GM23338 (cell line): ENCODE measurements at regions not wholly inside any gene's neighbourhood (a gene's known extent, or its start where the extent isn't known, plus 50 kb on each side); places are given as distances from the start of the nearest gene placed in this dataset.
A peak's percentile ranks its signal among the peaks of the same experiment; 100 is the strongest.

Experiments
- ATAC-seq: fragments of 200-7000 bp; cut with Tn5 transposase; 3 replicates; pipeline ENCODE4 v1.9.1; 2020
- DNase-seq: peaks from one replicate; pipeline ENCODE4 v3.0.0-alpha.2; 2015; ENCODE audit warnings: low spot score
- H2AFZ ChIP-seq: fragments of 200-600 bp; sonication (generic); 2 replicates; pipeline ENCODE4 v1.8.0; 2016; ENCODE audit warnings: antibody characterized with exemption, mild to moderate bottlenecking, moderate library complexity
- H3F3A ChIP-seq: fragments of 200-600 bp; sonication (generic); replicated peaks from 2 replicates; pipeline ENCODE4 v1.8.0; 2017; ENCODE audit warnings: antibody characterized with exemption, mixed run types, low read depth
- H3K27ac ChIP-seq: fragments of 200-600 bp; sonication (generic); 2 replicates; pipeline ENCODE4 v1.6.1; 2016; ENCODE audit warnings: low read depth
- H3K27me3 ChIP-seq: fragments of 200-600 bp; sonication (generic); 2 replicates; pipeline ENCODE4 v1.8.0; 2016; ENCODE audit warnings: mild to moderate bottlenecking, mixed run types, moderate library complexity; ENCODE audit not compliant: insufficient read depth
- H3K36me3 ChIP-seq: fragments of 200-600 bp; sonication (generic); 2 replicates; pipeline ENCODE4 v1.8.0; 2016; ENCODE audit warnings: mild to moderate bottlenecking; ENCODE audit not compliant: insufficient read depth
- H3K4me1 ChIP-seq: fragments of 200-600 bp; sonication (generic); 2 replicates; pipeline ENCODE4 v1.8.0; 2016; ENCODE audit warnings: mild to moderate bottlenecking, moderate library complexity; ENCODE audit not compliant: insufficient read depth
- H3K4me2 ChIP-seq: fragments of 200-600 bp; sonication (generic); 2 replicates; pipeline ENCODE4 v1.7.1; 2017; ENCODE audit warnings: mixed run types
- H3K4me3 ChIP-seq: fragments of 200-600 bp; sonication (generic); 2 replicates; pipeline ENCODE4 v1.6.1; 2016; ENCODE audit warnings: mixed run types
- H3K79me2 ChIP-seq: fragments of 200-600 bp; sonication (generic); replicated peaks from 2 replicates; pipeline ENCODE4 v1.8.0; 2017; ENCODE audit warnings: mild to moderate bottlenecking; ENCODE audit not compliant: insufficient read depth
- H3K9me2 ChIP-seq: fragments of 200-600 bp; sonication (generic); 2 replicates; pipeline ENCODE4 v1.8.0; 2017; ENCODE audit not compliant: insufficient read depth
- H4K20me1 ChIP-seq: fragments of 200-600 bp; sonication (generic); replicated peaks from 2 replicates; pipeline ENCODE4 v1.8.0; 2017; ENCODE audit warnings: mild to moderate bottlenecking; ENCODE audit not compliant: insufficient read depth
- H3K27ac Mint-ChIP-seq: 2 replicates; pipeline ENCODE4 v1.8.0; 2020; ENCODE audit warnings: inconsistent platforms, mild to moderate bottlenecking, moderate library complexity, mixed read lengths
- H3K27me3 Mint-ChIP-seq: 3 replicates; pipeline ENCODE4 v1.8.0; 2022; ENCODE audit warnings: low read depth, mild to moderate bottlenecking, moderate library complexity, mixed read lengths, inconsistent platforms; ENCODE audit not compliant: insufficient read depth, poor library complexity
- H3K36me3 Mint-ChIP-seq: 3 replicates; pipeline ENCODE4 v1.8.0; 2021; ENCODE audit warnings: low read depth, mild to moderate bottlenecking, inconsistent platforms, moderate library complexity, mixed read lengths
- H3K4me1 Mint-ChIP-seq: 3 replicates; pipeline ENCODE4 v1.8.0; 2020; ENCODE audit warnings: mild to moderate bottlenecking, inconsistent platforms, mixed read lengths
- H3K4me3 Mint-ChIP-seq: 3 replicates; pipeline ENCODE4 v1.8.0; 2021; ENCODE audit warnings: moderate library complexity, mild to moderate bottlenecking, inconsistent platforms, mixed read lengths
- H3K9me3 Mint-ChIP-seq: 3 replicates; pipeline ENCODE4 v1.8.0; 2020; ENCODE audit warnings: moderate library complexity, mild to moderate bottlenecking, inconsistent platforms, mixed read lengths
- CREB1 ChIP-seq: fragments of 250-450 bp; sonication (Bioruptor Pico); IDR thresholded peaks from 2 replicates; pipeline ENCODE4 v1.5.0; 2020; ENCODE audit warnings: low read depth, mild to moderate bottlenecking, moderate library complexity
- EZH2 ChIP-seq: fragments of 200-600 bp; sonication (generic); IDR thresholded peaks from one replicate; pipeline ENCODE4 v1.8.0; 2017; ENCODE audit warnings: antibody characterized with exemption, mild to moderate bottlenecking, low read depth; ENCODE audit not compliant: unreplicated experiment
- EZH2phosphoT487 ChIP-seq: fragments of 200-600 bp; sonication (generic); IDR thresholded peaks from one replicate; pipeline ENCODE4 v1.8.1; 2018; ENCODE audit warnings: antibody characterized with exemption; ENCODE audit not compliant: unreplicated experiment
- JUNB ChIP-seq: IDR thresholded peaks from one replicate; pipeline ENCODE4 v1.6.1; 2016; ENCODE audit warnings: antibody characterized with exemption; ENCODE audit not compliant: unreplicated experiment
- NANOG ChIP-seq: IDR thresholded peaks from 2 replicates; pipeline ENCODE4 v1.6.1; 2016; ENCODE audit warnings: antibody characterized with exemption, borderline replicate concordance
- POLR2AphosphoS5 ChIP-seq: IDR thresholded peaks from 2 replicates; pipeline ENCODE4 v1.6.1; 2016; ENCODE audit warnings: antibody characterized with exemption, low read depth
- STAT1 ChIP-seq: IDR thresholded peaks from one replicate; pipeline ENCODE4 v1.6.1; 2016; ENCODE audit warnings: antibody characterized with exemption; ENCODE audit not compliant: unreplicated experiment
- ZNF114 ChIP-seq: fragments of 250-450 bp; sonication (Bioruptor Pico); IDR thresholded peaks from 2 replicates; pipeline ENCODE4 v1.5.0; 2020; ENCODE audit warnings: mild to moderate bottlenecking, moderate library complexity
- ZNF331 ChIP-seq: fragments of 250-450 bp; sonication (Bioruptor Pico); IDR thresholded peaks from 2 replicates; pipeline ENCODE4 v1.5.0; 2020; ENCODE audit warnings: low read depth, mild to moderate bottlenecking, moderate library complexity
- ZNF462 ChIP-seq: fragments of 250-450 bp; sonication (Bioruptor Pico); IDR thresholded peaks from 2 replicates; pipeline ENCODE4 v1.5.0; 2020; ENCODE audit warnings: mild to moderate bottlenecking, moderate library complexity
- TF ChIP-seq, protein P1 (sequence below): IDR thresholded peaks from 2 replicates; pipeline ENCODE4 v1.6.1; 2016; ENCODE audit warnings: antibody characterized with exemption
- TF ChIP-seq, protein P2 (sequence below): IDR thresholded peaks from one replicate; pipeline ENCODE4 v1.6.1; 2018; ENCODE audit warnings: antibody characterized with exemption; ENCODE audit not compliant: unreplicated experiment

DNA sequence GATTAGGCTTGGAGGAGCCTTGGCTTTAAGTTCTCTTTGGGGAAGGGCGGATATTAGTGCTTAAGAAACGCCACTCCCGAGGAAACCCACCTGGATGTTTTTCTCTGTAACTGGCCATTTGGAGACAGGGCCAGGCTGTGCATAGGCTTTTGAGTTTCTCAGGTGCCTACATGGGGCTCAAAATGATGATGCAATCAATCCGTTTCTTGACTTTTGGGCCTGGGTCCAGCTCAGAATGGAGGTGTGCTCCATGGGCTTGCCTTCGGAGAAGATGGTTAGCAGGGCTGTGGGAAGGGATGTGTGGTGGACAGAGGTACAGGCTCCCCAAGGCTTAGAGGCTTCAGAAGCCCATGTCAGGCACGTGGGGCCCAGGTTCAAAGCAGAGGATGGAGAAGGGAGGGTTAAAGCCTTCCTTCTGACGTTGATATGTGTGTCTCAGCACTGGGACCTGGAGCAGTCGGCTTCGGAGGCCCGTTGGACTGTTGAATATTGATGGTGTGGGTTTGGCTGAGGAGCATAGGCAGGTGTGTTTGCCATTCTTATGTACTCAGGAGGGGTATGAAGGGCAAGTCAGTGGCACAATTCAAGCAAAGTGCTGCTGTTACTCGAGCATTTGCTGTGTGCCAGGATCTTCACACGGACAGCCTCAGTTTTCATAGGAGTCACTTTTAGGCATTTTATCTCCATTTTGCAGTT, 82.8 kb downstream of the SLC25A47 start (continued):
- no peak for TF ChIP-seq ZNF462 (CRISPR knock-in tag)
- TF ChIP-seq EZH2: no peak
- no peak for TF ChIP-seq ZNF114
- no peak for TF ChIP-seq CREB1

DNA sequence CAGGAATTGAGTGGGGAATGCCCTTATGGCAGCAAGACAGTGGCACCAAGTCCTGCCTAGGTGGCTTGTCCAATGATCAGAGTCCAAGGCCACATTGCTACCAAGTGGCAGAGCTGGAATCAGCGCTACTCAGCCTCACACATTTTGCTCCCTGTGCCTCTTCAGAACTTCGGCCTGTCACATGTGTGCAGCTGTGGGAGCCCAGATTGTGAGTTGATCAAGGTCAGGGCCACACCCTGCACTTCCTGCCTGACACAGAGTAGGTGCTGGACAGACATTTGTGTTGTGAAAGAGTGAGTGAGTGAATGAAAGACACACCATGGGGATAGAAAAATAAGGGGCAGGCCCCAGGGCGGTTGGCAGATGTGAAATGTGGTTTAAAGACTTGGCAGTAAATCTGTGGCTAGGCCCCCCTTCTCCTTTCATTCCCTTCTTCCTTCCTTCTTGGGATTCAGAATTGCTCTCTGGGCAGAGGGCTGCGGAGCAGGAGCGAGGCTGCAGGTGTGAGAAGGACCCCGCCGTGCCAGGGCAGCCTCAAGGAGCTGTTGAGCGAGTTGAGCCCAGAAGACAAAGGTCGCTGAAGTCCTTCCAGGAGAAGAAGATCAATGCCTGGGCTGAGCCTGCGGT, 83.5 kb downstream of the SLC25A47 start:
- DNase-seq: no peak
- Histone ChIP-seq H3K27me3 (no peaks in the 10 kb centered on the region), H3K4me1 (peaks cover 34% of the 10 kb centered on the region), H3F3A (no peaks in the 10 kb centered on the region), H3K9me2 (no peaks in the 10 kb centered on the region), H3K4me3 (no peak overlapping the region), H3K4me2 (no peak overlapping the region), H4K20me1 (no peaks in the 10 kb centered on the region), H3K36me3 (no peaks in the 10 kb centered on the region), H3K27ac (no peak overlapping the region; the same call in 1 of the 2 replicates), H2AFZ (no peak overlapping the region), H3K79me2 (peaks cover 3% of the 10 kb centered on the region; the same call in 1 of the 2 replicates)
- Mint-ChIP-seq H3K9me3 (no peaks in the 10 kb centered on the region), H3K27me3 (peaks cover 10% of the 10 kb centered on the region), H3K4me1 (peaks cover 65% of the 10 kb centered on the region), H3K27ac (peak overlapping the region; percentile 82), H3K4me3 (no peak overlapping the region), H3K36me3 (no peaks in the 10 kb centered on the region)
- no peak for ATAC-seq
- TF ChIP-seq STAT1 (no peak), ZNF114 (no peak), ZNF331 (CRISPR knock-in tag) (no peak), EZH2phosphoT487 (no peak), JUNB (no peak), EZH2 (no peak), POLR2AphosphoS5 (no peak), NANOG (no peak), CREB1 (no peak)
- TF ChIP-seq, protein P1, sequence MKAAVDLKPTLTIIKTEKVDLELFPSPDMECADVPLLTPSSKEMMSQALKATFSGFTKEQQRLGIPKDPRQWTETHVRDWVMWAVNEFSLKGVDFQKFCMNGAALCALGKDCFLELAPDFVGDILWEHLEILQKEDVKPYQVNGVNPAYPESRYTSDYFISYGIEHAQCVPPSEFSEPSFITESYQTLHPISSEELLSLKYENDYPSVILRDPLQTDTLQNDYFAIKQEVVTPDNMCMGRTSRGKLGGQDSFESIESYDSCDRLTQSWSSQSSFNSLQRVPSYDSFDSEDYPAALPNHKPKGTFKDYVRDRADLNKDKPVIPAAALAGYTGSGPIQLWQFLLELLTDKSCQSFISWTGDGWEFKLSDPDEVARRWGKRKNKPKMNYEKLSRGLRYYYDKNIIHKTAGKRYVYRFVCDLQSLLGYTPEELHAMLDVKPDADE: no peak
- TF ChIP-seq, protein P2, sequence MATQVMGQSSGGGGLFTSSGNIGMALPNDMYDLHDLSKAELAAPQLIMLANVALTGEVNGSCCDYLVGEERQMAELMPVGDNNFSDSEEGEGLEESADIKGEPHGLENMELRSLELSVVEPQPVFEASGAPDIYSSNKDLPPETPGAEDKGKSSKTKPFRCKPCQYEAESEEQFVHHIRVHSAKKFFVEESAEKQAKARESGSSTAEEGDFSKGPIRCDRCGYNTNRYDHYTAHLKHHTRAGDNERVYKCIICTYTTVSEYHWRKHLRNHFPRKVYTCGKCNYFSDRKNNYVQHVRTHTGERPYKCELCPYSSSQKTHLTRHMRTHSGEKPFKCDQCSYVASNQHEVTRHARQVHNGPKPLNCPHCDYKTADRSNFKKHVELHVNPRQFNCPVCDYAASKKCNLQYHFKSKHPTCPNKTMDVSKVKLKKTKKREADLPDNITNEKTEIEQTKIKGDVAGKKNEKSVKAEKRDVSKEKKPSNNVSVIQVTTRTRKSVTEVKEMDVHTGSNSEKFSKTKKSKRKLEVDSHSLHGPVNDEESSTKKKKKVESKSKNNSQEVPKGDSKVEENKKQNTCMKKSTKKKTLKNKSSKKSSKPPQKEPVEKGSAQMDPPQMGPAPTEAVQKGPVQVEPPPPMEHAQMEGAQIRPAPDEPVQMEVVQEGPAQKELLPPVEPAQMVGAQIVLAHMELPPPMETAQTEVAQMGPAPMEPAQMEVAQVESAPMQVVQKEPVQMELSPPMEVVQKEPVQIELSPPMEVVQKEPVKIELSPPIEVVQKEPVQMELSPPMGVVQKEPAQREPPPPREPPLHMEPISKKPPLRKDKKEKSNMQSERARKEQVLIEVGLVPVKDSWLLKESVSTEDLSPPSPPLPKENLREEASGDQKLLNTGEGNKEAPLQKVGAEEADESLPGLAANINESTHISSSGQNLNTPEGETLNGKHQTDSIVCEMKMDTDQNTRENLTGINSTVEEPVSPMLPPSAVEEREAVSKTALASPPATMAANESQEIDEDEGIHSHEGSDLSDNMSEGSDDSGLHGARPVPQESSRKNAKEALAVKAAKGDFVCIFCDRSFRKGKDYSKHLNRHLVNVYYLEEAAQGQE: no peak
